Endothelial cell of umbilical vein (primary cell): ENCODE measurements at regions not wholly inside any gene's neighbourhood (a gene's known extent, or its start where the extent isn't known, plus 50 kb on each side); places are given as distances from the start of the nearest gene placed in this dataset.

Source experiments
- BruUV-seq: library from RNA; stranded (reverse); fragments of 400-500 nt; replicated peaks from 2 replicates; lab custom pipeline; 2021; lab: Mats Ljungman, UMichigan
- CTCF ChIA-PET: fragments of 300-600, 350-600 bp; sonication (Branson Sonifier 250); formaldehyde crosslinking; loops from one replicate; lab custom pipeline; 2021; ENCODE audit warnings: antibody characterized with exemption, inconsistent platforms; lab: Charles Lee
- POLR2A ChIA-PET: fragments of 300-600, 350-600 bp; sonication (Branson Sonifier 250); formaldehyde crosslinking; loops from one replicate; lab custom pipeline; 2021; ENCODE audit warnings: antibody characterized with exemption, inconsistent platforms; lab: Charles Lee
- DNase-seq: peaks from one replicate; pipeline ENCODE4 v3.0.0-alpha.2; 2011; ENCODE audit warnings: low read depth, low spot score
- FAIRE-seq: peaks from 2 replicates; lab custom pipeline; 2011; peaks lifted over from hg19 to GRCh38; lab: Jason Lieb, UNC
- H2AFZ ChIP-seq: 2 replicates; pipeline ENCODE4 v1.6.0; 2012; ENCODE audit warnings: low read depth, low read length, control low read depth, inconsistent platforms
- H3K27ac ChIP-seq: 2 replicates; pipeline ENCODE4 v1.5.1; 2011; ENCODE audit warnings: low read depth, mild to moderate bottlenecking, control low read depth, low read length, moderate library complexity; ENCODE audit not compliant: insufficient read depth
- H3K27me3 ChIP-seq, 2 experiments: 2 replicates each; pipeline versions ENCODE4 v1.6.0 to v1.6.1; 2011; ENCODE audit warnings: low read length in 2 of 2, mixed read lengths in 1 of 2; ENCODE audit not compliant: control insufficient read depth in 2 of 2, insufficient read depth in 2 of 2
- H3K36me3 ChIP-seq, 2 experiments: 2 replicates in 1 of 2; 3 replicates in 1 of 2; pipeline ENCODE4 v1.5.1; 2011; ENCODE audit warnings: low read length in 2 of 2, mild to moderate bottlenecking in 1 of 2, moderate library complexity in 1 of 2; ENCODE audit not compliant: control insufficient read depth in 2 of 2, insufficient read depth in 2 of 2; ENCODE audit errors: extremely low read depth in 1 of 2
- H3K4me1 ChIP-seq: 3 replicates; pipeline ENCODE4 v1.5.1; 2011; ENCODE audit warnings: mild to moderate bottlenecking, low read length; ENCODE audit not compliant: control insufficient read depth, insufficient read depth; ENCODE audit errors: extremely low read depth
- H3K4me2 ChIP-seq: 2 replicates; pipeline ENCODE4 v1.6.1; 2011; ENCODE audit warnings: low read length, control low read depth, mixed read lengths; ENCODE audit not compliant: insufficient read depth
- H3K4me3 ChIP-seq, 3 experiments: fragments of 200-600 bp in 1 of 3; sonication (generic), shearing (Covaris generic) in 1 of 3; replicated peaks in 1 of 3; 2 replicates each; pipeline ENCODE4 v1.5.1; 2011 to 2016; ENCODE audit warnings: control low read depth in 3 of 3, low read length in 3 of 3, mild to moderate bottlenecking in 2 of 3, inconsistent platforms in 1 of 3, low read depth in 1 of 3, moderate library complexity in 1 of 3; ENCODE audit not compliant: insufficient read depth in 1 of 3
- H3K79me2 ChIP-seq: 2 replicates; pipeline ENCODE4 v1.6.0; 2012; ENCODE audit warnings: low read length, inconsistent platforms; ENCODE audit not compliant: control insufficient read depth, insufficient read depth
- H3K9ac ChIP-seq: replicated peaks from 2 replicates; pipeline ENCODE3; 2011; ENCODE audit warnings: low read length, control low read depth; ENCODE audit not compliant: insufficient read depth; ENCODE audit errors: extremely low read depth
- H3K9me1 ChIP-seq: replicated peaks from 3 replicates; pipeline ENCODE4 v1.6.0; 2011; ENCODE audit warnings: mild to moderate bottlenecking, low read length; ENCODE audit not compliant: control insufficient read depth, insufficient read depth; ENCODE audit errors: extremely low read depth
- H3K9me3 ChIP-seq: replicated peaks from 2 replicates; pipeline ENCODE4 v1.5.1; 2012; ENCODE audit warnings: low read length, inconsistent platforms; ENCODE audit not compliant: control insufficient read depth, insufficient read depth
- H4K20me1 ChIP-seq: replicated peaks from 2 replicates; pipeline ENCODE3; 2011; ENCODE audit warnings: mild to moderate bottlenecking, low read length; ENCODE audit not compliant: control insufficient read depth, insufficient read depth; ENCODE audit errors: extremely low read depth
- EZH2 ChIP-seq: IDR thresholded peaks from 2 replicates; pipeline ENCODE4 v1.6.1; 2012; ENCODE audit warnings: borderline replicate concordance, low read depth, mild to moderate bottlenecking, moderate library complexity, low read length, inconsistent platforms; ENCODE audit not compliant: severe bottlenecking
- FOS ChIP-seq: IDR thresholded peaks from 2 replicates; pipeline ENCODE4 v1.6.1; 2011; ENCODE audit warnings: mild to moderate bottlenecking, low read length, moderate library complexity, borderline replicate concordance; ENCODE audit not compliant: insufficient read depth
- GATA2 ChIP-seq: IDR thresholded peaks from 2 replicates; pipeline ENCODE4 v1.7.0; 2011; ENCODE audit warnings: low read depth, mild to moderate bottlenecking, moderate library complexity, mixed read lengths, low read length; ENCODE audit not compliant: insufficient read length, insufficient read depth
- JUN ChIP-seq: IDR thresholded peaks from 2 replicates; pipeline ENCODE4 v1.6.1; 2011; ENCODE audit warnings: borderline replicate concordance, low read depth; ENCODE audit not compliant: insufficient read length, insufficient read depth
- MYC ChIP-seq: IDR thresholded peaks from one replicate; pipeline ENCODE4 v1.6.1; 2011; ENCODE audit warnings: mild to moderate bottlenecking, low read depth, low read length
- POLR2A ChIP-seq: IDR thresholded peaks from 2 replicates; pipeline ENCODE4 v1.6.1; 2012; ENCODE audit warnings: low read depth, mild to moderate bottlenecking, control low read depth, low read length
- POLR2AphosphoS5 ChIP-seq: IDR thresholded peaks from 2 replicates; pipeline ENCODE4 v1.6.1; 2012; ENCODE audit warnings: low read depth, mild to moderate bottlenecking, control low read depth, low read length, moderate library complexity; ENCODE audit not compliant: insufficient read depth
- dilution Hi-C: fragments of 300-500 bp; cut with MboI; formaldehyde crosslinking; loops from one replicate; pipeline ENCODE4 v1.15.0; 2019; ENCODE audit warnings: low sequenced_read_pairs; ENCODE audit not compliant: extremely low pct_ligation_motif_present
- intact Hi-C: fragments of 100-400 bp; cut with micrococcal nuclease; formaldehyde crosslinking; loops from one replicate; pipeline ENCODE4 v1.10.0; 2022
- TF ChIP-seq, protein P1 (sequence below), 2 donors: IDR thresholded peaks; 1 replicate in 1 of 2; 2 replicates in 1 of 2; pipeline ENCODE4 v1.5.1; 2011; ENCODE audit warnings: low read length in 2 of 2, mild to moderate bottlenecking in 2 of 2, moderate library complexity in 2 of 2, control low read depth in 1 of 2, inconsistent platforms in 1 of 2, low read depth in 1 of 2; ENCODE audit not compliant: insufficient read depth in 1 of 2; ENCODE audit errors: extremely low read depth in 1 of 2
- TF ChIP-seq, protein P2 (sequence below): IDR thresholded peaks from 2 replicates; pipeline ENCODE4 v1.6.1; 2011; ENCODE audit not compliant: insufficient read depth, insufficient read length

DNA sequence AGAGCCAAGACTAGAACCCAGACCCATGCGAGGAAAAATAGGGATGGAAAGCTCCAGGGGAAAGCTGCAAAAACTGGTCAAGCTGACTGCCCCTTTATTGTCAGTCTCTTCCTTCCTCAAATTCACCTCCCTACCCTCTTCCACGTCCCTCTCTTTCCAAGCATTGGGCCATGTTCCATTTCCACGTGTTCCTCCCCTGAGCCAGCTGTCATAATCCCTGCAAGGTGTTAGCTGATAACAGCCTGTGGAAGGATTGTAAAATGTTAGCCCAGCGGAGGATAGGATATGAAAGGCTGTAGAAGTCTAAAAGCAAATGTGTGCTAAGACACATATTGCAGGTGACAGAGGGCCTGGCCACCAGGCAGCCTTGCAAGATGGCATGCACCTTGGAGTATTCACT, 88.0 kb upstream of the MAX start:
- ChIA-PET POLR2A (no interaction called here), CTCF (interaction anchor here (1.5 kb wide), 1 partner anchor 26 kb away, joined by 3 read pairs; no protein-coding TSS in a partner anchor)
- H3K9ac ChIP-seq = no peak overlapping the region
- DNase-seq = no peak
- no peaks in the 10 kb centered on the region for H3K9me3 ChIP-seq
- H4K20me1 ChIP-seq = no peaks in the 10 kb centered on the region
- dilution Hi-C loops (no loop called here), intact Hi-C loops (no loop called here)
- no peak overlapping the region for H3K27ac ChIP-seq
- BruUV-seq = no TSS peak
- H3K4me1 ChIP-seq = no peaks in the 10 kb centered on the region
- H3K9me1 ChIP-seq = no peaks in the 10 kb centered on the region
- TF ChIP-seq EZH2 = no peak
- no peak for TF ChIP-seq FOS
- H3K4me3 ChIP-seq = no peak overlapping the region
- H3K79me2 ChIP-seq = no peaks in the 10 kb centered on the region
- H3K36me3 ChIP-seq = no peaks in the 10 kb centered on the region
- H3K4me2 ChIP-seq = no peak overlapping the region
- no peak overlapping the region for H2AFZ ChIP-seq
- no peak for FAIRE-seq
- peaks cover 6 to 18% of the 10 kb centered on the region in 2 experiments for H3K27me3 ChIP-seq

DNA sequence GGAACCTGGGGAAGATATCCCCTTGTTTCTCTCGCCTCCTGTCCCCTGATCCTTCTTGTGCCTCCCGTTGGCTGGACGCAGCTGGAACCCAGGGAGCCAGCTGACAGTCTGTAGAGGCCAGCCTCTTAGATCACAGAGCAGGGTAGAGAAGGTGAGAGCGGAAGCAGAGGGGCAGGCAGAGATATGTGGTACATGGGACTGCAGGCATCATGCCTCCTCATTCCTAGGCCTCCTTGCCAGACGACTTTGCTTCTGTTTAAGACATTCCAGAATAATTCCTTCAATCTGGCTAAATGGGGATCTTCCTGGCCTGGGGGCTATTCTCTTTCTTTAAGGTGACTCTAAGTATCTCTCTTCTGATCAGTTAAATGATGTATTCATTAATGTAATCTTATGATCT, 89.4 kb upstream of the MAX start:
- no peak overlapping the region for H3K9ac ChIP-seq
- TF ChIP-seq POLR2AphosphoS5 = no peak
- TF ChIP-seq, protein P1, sequence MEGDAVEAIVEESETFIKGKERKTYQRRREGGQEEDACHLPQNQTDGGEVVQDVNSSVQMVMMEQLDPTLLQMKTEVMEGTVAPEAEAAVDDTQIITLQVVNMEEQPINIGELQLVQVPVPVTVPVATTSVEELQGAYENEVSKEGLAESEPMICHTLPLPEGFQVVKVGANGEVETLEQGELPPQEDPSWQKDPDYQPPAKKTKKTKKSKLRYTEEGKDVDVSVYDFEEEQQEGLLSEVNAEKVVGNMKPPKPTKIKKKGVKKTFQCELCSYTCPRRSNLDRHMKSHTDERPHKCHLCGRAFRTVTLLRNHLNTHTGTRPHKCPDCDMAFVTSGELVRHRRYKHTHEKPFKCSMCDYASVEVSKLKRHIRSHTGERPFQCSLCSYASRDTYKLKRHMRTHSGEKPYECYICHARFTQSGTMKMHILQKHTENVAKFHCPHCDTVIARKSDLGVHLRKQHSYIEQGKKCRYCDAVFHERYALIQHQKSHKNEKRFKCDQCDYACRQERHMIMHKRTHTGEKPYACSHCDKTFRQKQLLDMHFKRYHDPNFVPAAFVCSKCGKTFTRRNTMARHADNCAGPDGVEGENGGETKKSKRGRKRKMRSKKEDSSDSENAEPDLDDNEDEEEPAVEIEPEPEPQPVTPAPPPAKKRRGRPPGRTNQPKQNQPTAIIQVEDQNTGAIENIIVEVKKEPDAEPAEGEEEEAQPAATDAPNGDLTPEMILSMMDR (IDR thresholded peaks at IDR 0.05; ENCODE audit: extremely low read depth in 1 of 2, insufficient read depth in 1 of 2, low read depth in 1 of 2, low read length in 2 of 2) = no peak
- TF ChIP-seq MYC = no peak
- TF ChIP-seq, protein P2, sequence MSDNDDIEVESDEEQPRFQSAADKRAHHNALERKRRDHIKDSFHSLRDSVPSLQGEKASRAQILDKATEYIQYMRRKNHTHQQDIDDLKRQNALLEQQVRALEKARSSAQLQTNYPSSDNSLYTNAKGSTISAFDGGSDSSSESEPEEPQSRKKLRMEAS = no peak
- TF ChIP-seq GATA2 = no peak
- no peak for TF ChIP-seq JUN
- no peak for TF ChIP-seq FOS
- no peak for TF ChIP-seq POLR2A
- TF ChIP-seq EZH2 = no peak
- H3K4me1 ChIP-seq = no peaks in the 10 kb centered on the region
- no peaks in the 10 kb centered on the region for H3K9me3 ChIP-seq
- FAIRE-seq = no peak
- POLR2A ChIA-PET = no interaction called here
- no peaks in the 10 kb centered on the region for H4K20me1 ChIP-seq
- H3K27ac ChIP-seq = no peak overlapping the region
- no peak overlapping the region for H3K4me2 ChIP-seq
- dilution Hi-C loops (no loop called here), intact Hi-C loops (no loop called here)
- H3K79me2 ChIP-seq = no peaks in the 10 kb centered on the region
- no peak overlapping the region for H2AFZ ChIP-seq
- no peak overlapping the region for H3K4me3 ChIP-seq
- H3K36me3 ChIP-seq = no peaks in the 10 kb centered on the region
- BruUV-seq = no TSS peak
- peaks cover 2 to 13% of the 10 kb centered on the region in 2 experiments for H3K27me3 ChIP-seq
- CTCF ChIA-PET = no interaction called here
- H3K9me1 ChIP-seq = no peaks in the 10 kb centered on the region
- no peak for DNase-seq
